HCT116 (cell line): ENCODE measurements at regions not wholly inside any gene's neighbourhood (a gene's known extent, or its start where the extent isn't known, plus 50 kb on each side); places are given as distances from the start of the nearest gene placed in this dataset.

Experiments
- ATAC-seq: fragments of 200-7000 bp; cut with Tn5 transposase; 2 replicates; pipeline ENCODE4 v1.9.1; 2020; ENCODE audit warnings: mild to moderate bottlenecking, moderate library complexity
- BruUV-seq: library from RNA; stranded (reverse); fragments of 400-500 nt; replicated peaks from 2 replicates; lab custom pipeline; 2021; lab: Mats Ljungman, UMichigan
- CTCF ChIA-PET: fragments of 300-600 bp; sonication (Branson Sonifier 250); formaldehyde crosslinking; loops from one replicate; lab custom pipeline; 2021; ENCODE audit warnings: antibody characterized with exemption; lab: Charles Lee
- POLR2A ChIA-PET: fragments of 300-600, 350-600 bp; sonication (Branson Sonifier 250); formaldehyde crosslinking; loops from one replicate; lab custom pipeline; 2021; ENCODE audit warnings: antibody characterized with exemption; lab: Charles Lee
- RAD21 ChIA-PET, 2 experiments: fragments of 300-600 bp; sonication (Branson Sonifier 250); formaldehyde crosslinking; loops; one replicate each; lab custom pipeline; 2023; ENCODE audit warnings: low total read pairs in 2 of 2; ENCODE audit not compliant: uncharacterized antibody in 2 of 2, unreplicated experiment in 2 of 2, low non-redundant PET in 1 of 2; lab: Charles Lee
- DNase-seq: peaks from one replicate; pipeline ENCODE4 v3.0.0-alpha.2; 2010; ENCODE audit warnings: low read depth, low spot score
- H2AFZ ChIP-seq: fragments of 200-600 bp; shearing (Covaris generic), sonication (generic); 2 replicates; pipeline ENCODE4 v1.6.1; 2017; ENCODE audit warnings: low read depth, mixed run types, mixed read lengths, antibody characterized with exemption, low read length; ENCODE audit not compliant: poor library complexity, severe bottlenecking
- H3K27ac ChIP-seq: 2 replicates; pipeline ENCODE4 v1.5.1; 2012; ENCODE audit warnings: low read depth, low read length
- H3K27me3 ChIP-seq: fragments of 200-600 bp; sonication (generic); 2 replicates; pipeline ENCODE4 v1.6.1; 2016; ENCODE audit warnings: mixed run types, low read length, mixed read lengths; ENCODE audit not compliant: insufficient read depth
- H3K36me3 ChIP-seq, 2 experiments: fragments of 200-500 bp in 1 of 2; fragments of 200-600 bp in 1 of 2; sonication (Bioruptor generic) in 1 of 2; sonication (generic) in 1 of 2; 2 replicates each; pipeline versions ENCODE4 v1.5.1 to v1.6.1; 2014 to 2016; ENCODE audit warnings: low read length in 2 of 2, inconsistent platforms in 1 of 2, mixed read lengths in 1 of 2, mixed run types in 1 of 2; ENCODE audit not compliant: insufficient read depth in 2 of 2, control insufficient read depth in 1 of 2
- H3K4me1 ChIP-seq, 2 experiments: fragments of 200-600 bp in 1 of 2; sonication (generic) in 1 of 2; 2 replicates each; pipeline versions ENCODE4 v1.5.1 to v1.6.1; 2012 to 2017; ENCODE audit warnings: low read length in 2 of 2, inconsistent platforms in 1 of 2, mild to moderate bottlenecking in 1 of 2, mixed read lengths in 1 of 2, mixed run types in 1 of 2, moderate library complexity in 1 of 2; ENCODE audit not compliant: insufficient read depth in 2 of 2, control insufficient read depth in 1 of 2
- H3K4me2 ChIP-seq: fragments of 200-600 bp; sonication (generic); 2 replicates; pipeline ENCODE4 v1.6.1; 2017; ENCODE audit warnings: mixed run types, low read length, mixed read lengths
- H3K4me3 ChIP-seq, 2 experiments: fragments of 200-600 bp in 1 of 2; sonication (generic) in 1 of 2; replicated peaks in 1 of 2; 2 replicates each; pipeline ENCODE4 v1.5.1; 2011 to 2016; ENCODE audit warnings: low read length in 2 of 2, control low read depth in 1 of 2, low read depth in 1 of 2, mild to moderate bottlenecking in 1 of 2, mixed read lengths in 1 of 2, mixed run types in 1 of 2
- H3K79me2 ChIP-seq: fragments of 200-600 bp; sonication (generic); 2 replicates; pipeline ENCODE4 v1.6.1; 2017; ENCODE audit warnings: mild to moderate bottlenecking, mixed run types, low read length, moderate library complexity, mixed read lengths; ENCODE audit not compliant: insufficient read depth
- H3K9ac ChIP-seq: fragments of 200-600 bp; sonication (generic); 2 replicates; pipeline ENCODE4 v1.6.1; 2016; ENCODE audit warnings: low read length, mixed read lengths
- H3K9me2 ChIP-seq: fragments of 200-600 bp; sonication (generic), shearing (Covaris generic); 2 replicates; pipeline ENCODE4 v1.6.1; 2017; ENCODE audit warnings: mixed run types, mild to moderate bottlenecking, moderate library complexity; ENCODE audit not compliant: insufficient read depth
- H3K9me3 ChIP-seq, 2 experiments: fragments of 200-500 bp in 1 of 2; fragments of 200-600 bp in 1 of 2; sonication (Bioruptor generic) in 1 of 2; sonication (generic) in 1 of 2; 2 replicates each; pipeline ENCODE4 v1.6.1; 2014 to 2017; ENCODE audit warnings: low read length in 2 of 2, mixed read lengths in 2 of 2, inconsistent platforms in 1 of 2, low read depth in 1 of 2, mild to moderate bottlenecking in 1 of 2, mixed run types in 1 of 2, moderate library complexity in 1 of 2; ENCODE audit not compliant: control insufficient read depth in 1 of 2, insufficient read depth in 1 of 2
- H4K20me1 ChIP-seq: fragments of 200-600 bp; sonication (generic), shearing (Covaris generic); 2 replicates; pipeline ENCODE4 v1.6.1; 2017; ENCODE audit warnings: mixed run types, mild to moderate bottlenecking, moderate library complexity; ENCODE audit not compliant: insufficient read depth
- CBX3 ChIP-seq: IDR thresholded peaks from 2 replicates; pipeline ENCODE4 v1.6.1; 2012; ENCODE audit warnings: low read depth
- CEBPB ChIP-seq: IDR thresholded peaks from 2 replicates; pipeline ENCODE4 v1.6.1; 2012; ENCODE audit warnings: low read depth
- CTCF ChIP-seq, 3 experiments: fragments of 200-600 bp in 1 of 3; sonication (generic) in 1 of 3; IDR thresholded peaks in 2 of 3; conservative IDR thresholded peaks in 1 of 3; 2 replicates each; pipeline ENCODE4 v1.5.1; 2012 to 2017; ENCODE audit warnings: low read depth in 2 of 3, low read length in 2 of 3, antibody characterized with exemption in 1 of 3, borderline replicate concordance in 1 of 3, control low read depth in 1 of 3, mild to moderate bottlenecking in 1 of 3, mixed read lengths in 1 of 3, mixed run types in 1 of 3, moderate library complexity in 1 of 3; ENCODE audit not compliant: insufficient read depth in 1 of 3
- ELF1 ChIP-seq: IDR thresholded peaks from 2 replicates; pipeline ENCODE4 v1.6.1; 2012; ENCODE audit warnings: low read depth, borderline replicate concordance
- FOSL1 ChIP-seq: IDR thresholded peaks from 2 replicates; pipeline ENCODE4 v1.6.1; 2012; ENCODE audit warnings: low read depth
- JUND ChIP-seq: IDR thresholded peaks from 2 replicates; pipeline ENCODE4 v1.6.1; 2012
- SIN3A ChIP-seq: IDR thresholded peaks from 2 replicates; pipeline ENCODE4 v1.6.1; 2012; ENCODE audit warnings: low read depth
- SRF ChIP-seq: IDR thresholded peaks from 2 replicates; pipeline ENCODE4 v1.6.1; 2012; ENCODE audit warnings: low read depth
- YY1 ChIP-seq: IDR thresholded peaks from 2 replicates; pipeline ENCODE4 v1.6.1; 2011; ENCODE audit warnings: low read length, low read depth, moderate library complexity, mild to moderate bottlenecking; ENCODE audit not compliant: insufficient replicate concordance; ENCODE audit errors: extremely low read depth
- ZBTB33 ChIP-seq: IDR thresholded peaks from 2 replicates; pipeline ENCODE4 v1.6.1; 2011; ENCODE audit warnings: mild to moderate bottlenecking, low read length, moderate library complexity; ENCODE audit not compliant: insufficient replicate concordance; ENCODE audit errors: extremely low read depth
- intact Hi-C: fragments of 100-400 bp; cut with micrococcal nuclease; formaldehyde crosslinking; loops from 2 replicates; pipeline ENCODE4 v1.10.0; 2022
- TF ChIP-seq, protein P1 (sequence below): IDR thresholded peaks from 2 replicates; pipeline ENCODE4 v1.6.1; 2012; ENCODE audit warnings: low read depth

- no peak for TF ChIP-seq ZBTB33
- TF ChIP-seq, protein P1, sequence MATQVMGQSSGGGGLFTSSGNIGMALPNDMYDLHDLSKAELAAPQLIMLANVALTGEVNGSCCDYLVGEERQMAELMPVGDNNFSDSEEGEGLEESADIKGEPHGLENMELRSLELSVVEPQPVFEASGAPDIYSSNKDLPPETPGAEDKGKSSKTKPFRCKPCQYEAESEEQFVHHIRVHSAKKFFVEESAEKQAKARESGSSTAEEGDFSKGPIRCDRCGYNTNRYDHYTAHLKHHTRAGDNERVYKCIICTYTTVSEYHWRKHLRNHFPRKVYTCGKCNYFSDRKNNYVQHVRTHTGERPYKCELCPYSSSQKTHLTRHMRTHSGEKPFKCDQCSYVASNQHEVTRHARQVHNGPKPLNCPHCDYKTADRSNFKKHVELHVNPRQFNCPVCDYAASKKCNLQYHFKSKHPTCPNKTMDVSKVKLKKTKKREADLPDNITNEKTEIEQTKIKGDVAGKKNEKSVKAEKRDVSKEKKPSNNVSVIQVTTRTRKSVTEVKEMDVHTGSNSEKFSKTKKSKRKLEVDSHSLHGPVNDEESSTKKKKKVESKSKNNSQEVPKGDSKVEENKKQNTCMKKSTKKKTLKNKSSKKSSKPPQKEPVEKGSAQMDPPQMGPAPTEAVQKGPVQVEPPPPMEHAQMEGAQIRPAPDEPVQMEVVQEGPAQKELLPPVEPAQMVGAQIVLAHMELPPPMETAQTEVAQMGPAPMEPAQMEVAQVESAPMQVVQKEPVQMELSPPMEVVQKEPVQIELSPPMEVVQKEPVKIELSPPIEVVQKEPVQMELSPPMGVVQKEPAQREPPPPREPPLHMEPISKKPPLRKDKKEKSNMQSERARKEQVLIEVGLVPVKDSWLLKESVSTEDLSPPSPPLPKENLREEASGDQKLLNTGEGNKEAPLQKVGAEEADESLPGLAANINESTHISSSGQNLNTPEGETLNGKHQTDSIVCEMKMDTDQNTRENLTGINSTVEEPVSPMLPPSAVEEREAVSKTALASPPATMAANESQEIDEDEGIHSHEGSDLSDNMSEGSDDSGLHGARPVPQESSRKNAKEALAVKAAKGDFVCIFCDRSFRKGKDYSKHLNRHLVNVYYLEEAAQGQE, result no peak
- TF ChIP-seq SRF, result no peak
- no peak for TF ChIP-seq CEBPB
- no peak for TF ChIP-seq YY1
These were observed 286.7 kb upstream of the PTPRD start (continued) for GRCh38 chr9:10899509-10899908.

GRCh38 chr9:10903969-10904368, 291.2 kb upstream of the PTPRD start:
- no peaks in the 10 kb centered on the region for H4K20me1 ChIP-seq
- no peaks in the 10 kb centered on the region for H3K27me3 ChIP-seq
- no TSS peak for BruUV-seq
- H3K4me2 ChIP-seq, result no peak overlapping the region
- no peak overlapping the region for H3K27ac ChIP-seq
- ATAC-seq (no peak), DNase-seq (no peak)
- no peak overlapping the region for H2AFZ ChIP-seq
- no peak overlapping the region for H3K4me3 ChIP-seq
- no peak overlapping the region for H3K9ac ChIP-seq
- ChIA-PET CTCF (no interaction called here), POLR2A (no interaction called here), RAD21 (no interaction called here)
- no peaks in the 10 kb centered on the region for H3K9me2 ChIP-seq
- H3K9me3 ChIP-seq, result peaks cover 4 to 8% of the 10 kb centered on the region in 2 experiments; a peak in 2 of 4 replicates
- H3K79me2 ChIP-seq, result no peaks in the 10 kb centered on the region
- no peaks in the 10 kb centered on the region for H3K4me1 ChIP-seq
- TF ChIP-seq ELF1 (no peak), CEBPB (no peak), CTCF (IDR thresholded peaks at IDR 0.05 in 2 of 3, conservative IDR thresholded peaks at IDR 0.05 in 1 of 3; ENCODE audit: borderline replicate concordance in 1 of 3, insufficient read depth in 1 of 3, low read depth in 2 of 3, low read length in 2 of 3) (no peak), CBX3 (no peak), FOSL1 (no peak), JUND (no peak), SIN3A (no peak)
- intact Hi-C loops, result no loop called here
- H3K36me3 ChIP-seq, result no peaks in the 10 kb centered on the region
